SKM-1 treated with dmso at 0.1 percent for 144 hours (cell line): ENCODE measurements at regions not wholly inside any gene's neighbourhood (a gene's known extent, or its start where the extent isn't known, plus 50 kb on each side); places are given as distances from the start of the nearest gene placed in this dataset.
"Not testable (repeated sequence)": the region's sequence is repeated elsewhere in the genome, so short reads cannot be mapped to it uniquely, and the experiment has no call there.

Experiments
- DNase-seq: peaks from one replicate; lab custom pipeline; 2025; ENCODE audit not compliant: unreplicated experiment; lab: John Stamatoyannopoulos, UW

DNA sequence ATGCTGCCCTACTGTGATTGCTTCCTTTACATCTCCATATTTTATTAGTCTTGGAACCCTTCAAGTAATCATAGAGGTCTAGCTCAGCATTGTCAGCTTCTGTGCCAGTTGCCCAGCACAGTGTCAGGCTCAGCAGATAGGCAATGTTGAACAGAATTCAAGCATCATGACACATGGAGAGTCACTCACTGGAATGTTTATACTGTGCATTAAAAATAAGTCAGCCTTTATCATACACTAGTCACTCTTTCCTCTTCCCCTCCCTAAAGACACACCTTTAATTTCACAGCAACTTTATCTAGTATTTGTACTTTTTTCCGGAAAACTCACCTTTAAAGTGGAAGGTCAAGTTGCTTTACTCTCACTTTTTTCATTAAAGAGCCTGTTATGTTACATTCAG lies 253.8 kb upstream of the CDH11 start:
- no peak for DNase-seq

DNA sequence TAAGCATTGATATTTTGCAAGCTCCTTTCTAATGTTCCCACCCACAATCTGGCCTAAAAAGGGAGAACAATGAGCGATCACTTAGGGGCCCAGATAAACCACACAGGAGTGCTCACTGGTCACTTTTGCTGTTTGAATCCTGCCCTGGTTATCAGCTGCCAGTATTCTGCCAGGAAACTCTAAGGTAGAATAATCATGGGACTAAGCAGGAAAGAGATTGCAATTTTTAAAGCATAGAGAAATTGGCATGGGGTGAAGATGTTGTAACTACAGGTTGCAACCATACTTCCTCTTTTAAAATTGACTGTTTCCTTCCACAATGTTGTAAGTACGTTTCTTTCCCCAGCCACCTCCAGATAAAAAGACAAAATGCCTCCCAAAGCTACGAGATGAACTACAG lies 251.2 kb upstream of the CDH11 start:
- DNase-seq: peak; percentile 89

DNA sequence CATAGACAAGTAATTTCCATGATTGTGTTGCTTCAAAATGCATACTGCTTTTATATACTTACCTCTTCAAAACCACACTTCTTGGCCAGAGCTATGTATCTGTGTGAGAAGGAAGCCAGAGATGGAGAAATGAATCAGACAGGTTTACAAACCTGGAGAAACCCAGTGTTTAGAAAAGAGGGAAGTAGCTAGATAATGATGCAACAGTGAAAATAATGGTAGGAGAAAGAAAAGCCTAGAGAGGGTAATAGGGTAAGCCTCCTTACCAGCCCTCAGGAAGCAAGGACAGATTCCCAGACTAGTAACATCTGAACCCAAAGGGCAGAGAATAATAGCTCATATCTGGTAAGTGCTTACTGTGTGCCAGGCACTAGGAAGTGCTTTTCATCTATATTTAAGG lies 250.3 kb upstream of the CDH11 start:
- peak; percentile 72 for DNase-seq

DNA sequence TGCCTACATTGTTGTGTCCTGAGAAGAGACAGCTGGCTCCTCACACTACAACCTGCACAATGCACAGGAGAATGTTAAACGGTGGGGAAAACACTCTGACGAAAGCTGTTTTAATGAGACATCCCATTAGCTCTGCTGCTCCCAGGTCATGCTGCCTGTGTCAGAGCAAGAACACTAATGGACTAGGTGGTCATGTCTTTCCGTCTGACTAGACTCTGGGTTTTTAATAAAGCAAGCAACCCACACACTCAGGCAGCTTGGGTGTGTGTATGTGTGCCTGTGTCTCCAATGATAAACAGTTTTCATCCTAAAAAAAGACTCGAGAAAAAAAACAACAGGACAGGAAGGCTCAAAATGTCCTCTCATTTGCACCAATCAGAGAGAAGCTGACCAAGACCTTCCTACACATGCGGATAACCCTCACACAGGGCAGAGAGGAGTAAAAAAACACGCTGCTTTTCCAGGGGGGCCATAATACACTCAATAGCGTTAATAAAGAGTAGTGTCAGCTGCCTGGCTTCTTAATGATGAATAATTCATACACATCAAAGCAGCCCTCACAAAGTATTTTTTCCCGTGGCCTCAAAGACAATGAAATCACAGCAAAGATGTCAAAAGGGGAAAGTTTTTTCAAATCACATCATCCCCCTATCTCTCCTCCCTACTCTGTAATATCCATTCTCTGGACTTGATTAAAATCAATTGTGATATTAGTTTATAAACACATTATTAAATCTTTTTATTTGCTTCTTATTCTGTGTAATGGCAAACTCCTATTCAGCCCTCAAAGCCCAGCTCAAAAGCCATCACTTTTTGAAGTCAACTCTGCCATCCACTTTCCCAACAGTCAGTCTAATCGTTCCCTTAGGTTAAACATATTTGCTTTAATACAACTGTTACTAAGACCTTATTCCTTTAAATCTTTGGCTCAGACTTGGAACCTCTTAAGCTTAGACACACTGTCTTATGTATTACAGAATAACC lies 244.2 kb upstream of the CDH11 start:
- no peak for DNase-seq

DNA sequence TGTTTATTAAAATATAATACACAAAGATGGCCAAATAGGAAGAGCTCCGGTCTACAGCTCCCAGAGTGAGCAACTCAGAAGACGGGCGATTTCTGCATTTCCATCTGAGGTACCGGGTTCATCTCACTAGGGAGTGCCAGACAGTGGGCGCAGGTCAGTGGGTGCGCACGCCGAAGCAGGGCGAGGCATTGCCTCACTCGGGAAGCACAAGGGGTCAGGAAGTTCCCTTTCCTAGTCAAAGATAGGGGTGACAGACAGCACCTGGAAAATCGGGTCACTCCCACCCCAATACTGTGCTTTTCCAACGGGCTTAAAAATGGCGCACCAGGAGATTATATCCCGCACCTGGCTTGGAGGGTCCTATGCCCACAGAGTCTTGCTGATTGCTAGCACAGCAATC lies 234.9 kb upstream of the CDH11 start:
- DNase-seq: not testable (repeated sequence)

DNA sequence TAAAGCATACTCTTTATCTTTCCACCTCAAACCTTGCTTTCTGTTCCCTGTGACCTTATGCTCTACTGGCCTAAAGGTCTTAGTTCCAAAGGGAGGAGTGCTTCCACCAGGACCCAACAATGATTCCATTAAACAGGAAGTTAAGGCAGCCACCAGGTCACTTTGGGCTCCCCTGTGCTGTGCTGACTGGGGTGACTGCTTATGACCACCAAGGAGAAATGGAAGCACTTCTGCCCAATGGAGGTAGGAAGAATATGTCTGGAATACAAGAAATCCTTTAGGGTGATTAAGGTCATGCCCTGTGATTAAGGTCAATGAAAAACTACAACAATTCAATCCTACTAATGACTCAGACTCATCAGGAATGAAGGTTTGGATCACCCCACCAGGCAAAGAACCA lies 233.8 kb upstream of the CDH11 start:
- DNase-seq: no peak

DNA sequence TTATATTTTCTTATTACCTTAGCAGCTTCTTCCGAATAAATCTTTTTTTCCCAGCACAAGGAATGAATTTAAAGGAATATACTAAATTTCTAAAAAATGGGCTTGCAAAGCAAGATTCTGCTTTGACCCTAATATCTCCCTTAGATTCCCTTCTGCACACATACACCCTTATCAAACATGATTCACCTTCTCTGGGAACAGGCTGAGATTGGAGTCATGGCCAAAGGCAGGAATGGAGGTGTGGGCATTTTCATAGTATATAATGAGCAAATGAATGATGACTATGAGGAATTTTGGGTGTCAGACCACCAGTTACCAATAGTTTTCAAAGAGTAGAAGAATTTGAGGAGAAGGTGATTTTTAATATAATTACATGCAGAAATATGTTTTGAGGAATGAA lies 231.3 kb upstream of the CDH11 start:
- DNase-seq: no peak

DNA sequence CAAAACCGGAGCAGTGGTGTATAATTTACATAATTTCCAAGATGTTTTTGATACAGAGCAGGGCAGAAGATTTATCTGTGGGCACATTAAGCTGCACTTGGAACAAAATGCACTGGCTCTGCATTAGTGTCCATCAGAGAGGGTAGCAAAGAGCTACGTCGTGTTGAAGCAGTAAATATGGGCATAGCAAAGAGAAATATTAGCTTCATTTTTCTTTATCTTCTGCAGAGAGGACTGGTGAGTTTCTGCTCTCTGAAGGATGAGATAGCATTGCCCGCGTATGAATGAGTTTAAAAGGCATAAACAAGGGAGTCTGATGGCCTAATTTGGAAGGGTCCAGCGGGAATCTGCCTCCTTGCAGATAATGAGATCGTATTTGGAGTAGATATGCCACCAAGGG lies 227.8 kb upstream of the CDH11 start:
- no peak for DNase-seq

DNA sequence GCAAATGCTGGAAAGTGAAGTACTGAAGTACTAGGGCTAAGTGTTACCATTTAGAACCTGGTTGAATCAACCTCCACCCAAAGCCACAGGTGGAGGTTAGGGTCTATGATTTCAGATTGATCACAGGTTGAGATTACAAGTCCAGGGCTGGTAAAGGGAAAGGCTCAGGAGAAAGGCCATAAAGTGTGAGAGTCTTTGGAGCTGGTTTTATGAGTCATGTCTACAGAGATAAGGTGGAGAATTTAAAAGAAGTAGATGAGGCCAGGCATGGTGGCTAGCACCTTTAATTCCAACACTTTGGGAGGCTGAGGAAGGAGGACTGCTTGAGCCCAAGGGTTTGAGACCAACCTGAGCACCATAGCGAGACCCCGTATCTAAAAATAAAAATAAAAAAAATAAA lies 221.7 kb upstream of the CDH11 start:
- DNase-seq: no peak

DNA sequence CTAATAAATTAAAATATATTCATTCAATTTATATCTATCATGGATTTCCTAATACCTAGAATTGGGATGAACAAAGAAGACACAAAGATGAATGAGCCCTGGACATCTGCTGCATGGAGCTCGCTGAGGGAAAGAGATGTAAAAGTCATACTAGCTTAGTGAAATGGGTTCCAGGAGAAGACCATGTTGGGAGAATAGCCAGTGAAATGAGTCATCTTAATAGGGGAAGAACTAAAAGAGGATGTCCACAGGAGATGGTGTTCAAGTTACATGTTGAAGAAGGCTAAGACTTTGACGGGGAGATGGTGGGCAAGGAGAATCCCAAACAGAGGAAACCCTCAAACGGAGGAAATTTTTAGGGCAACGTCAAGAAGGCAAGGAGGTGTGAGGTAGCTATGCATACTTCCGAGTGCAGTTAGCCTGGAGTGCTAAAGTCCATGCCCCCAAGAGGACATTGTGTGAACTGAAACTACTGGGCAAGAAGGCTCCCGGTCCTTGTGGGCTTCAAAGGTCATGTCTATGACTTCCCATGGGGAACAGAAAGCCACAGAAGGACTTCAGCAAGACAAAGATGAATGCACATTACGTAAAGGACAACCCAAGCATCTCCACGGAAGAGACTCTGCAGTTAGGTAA lies 220.5 kb upstream of the CDH11 start:
- peak; percentile 17 for DNase-seq

DNA sequence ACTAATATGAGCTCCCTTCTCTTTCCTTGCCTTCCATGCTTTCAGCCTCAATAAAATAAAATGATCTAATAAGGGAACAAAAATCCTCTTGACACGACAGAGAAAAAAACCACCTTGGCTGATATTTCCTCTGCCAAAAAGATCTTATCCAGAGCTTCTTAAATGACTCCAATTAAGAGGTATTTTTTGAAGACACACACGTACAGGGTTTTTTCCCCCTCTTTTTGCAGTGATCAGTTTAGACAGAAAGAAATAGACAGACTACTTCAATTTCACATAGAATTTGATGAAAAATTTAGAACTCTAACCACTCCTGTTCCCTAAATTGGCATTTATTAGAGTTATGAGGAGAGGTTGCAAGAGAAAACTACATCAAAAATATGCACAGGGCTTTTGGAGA lies 217.2 kb upstream of the CDH11 start:
- DNase-seq: no peak

DNA sequence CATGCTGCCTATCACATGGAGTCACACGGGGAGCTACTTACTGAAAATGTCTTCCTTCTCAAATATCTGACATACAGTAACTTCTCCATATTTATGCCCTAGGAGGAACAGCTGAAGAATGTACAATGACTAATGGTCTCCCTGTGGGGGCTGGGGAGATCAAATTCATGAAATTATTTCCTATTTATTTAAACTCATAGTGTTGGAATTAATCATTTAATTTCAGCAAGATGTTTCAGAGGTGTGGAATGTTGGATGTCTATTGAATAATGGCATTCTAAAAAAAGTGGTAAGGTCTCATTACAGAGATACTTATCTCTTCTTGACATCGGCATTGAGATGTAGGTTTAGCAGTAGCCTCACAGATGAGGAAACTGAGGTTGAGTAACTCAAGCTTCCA lies 214.3 kb upstream of the CDH11 start:
- no peak for DNase-seq

DNA sequence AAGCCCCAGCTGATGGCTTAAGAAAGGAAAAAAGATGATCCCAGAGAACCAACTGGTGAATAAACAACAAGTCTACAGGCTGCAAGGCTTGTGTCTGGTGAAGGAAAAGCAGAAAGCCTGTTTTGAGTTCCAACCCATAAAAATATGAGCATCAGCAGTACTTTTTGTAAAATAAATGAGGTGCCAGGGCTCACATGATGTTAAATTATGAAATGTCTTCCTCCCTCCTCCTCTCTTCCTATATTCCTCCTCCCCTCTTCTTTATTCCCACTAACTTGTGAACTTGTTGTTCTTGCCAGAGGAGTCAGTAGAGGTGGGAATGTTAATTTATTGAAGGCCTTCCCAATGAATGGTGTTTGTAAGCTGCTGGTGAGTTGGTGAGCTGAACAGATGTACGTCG lies 212.2 kb upstream of the CDH11 start:
- no peak for DNase-seq

DNA sequence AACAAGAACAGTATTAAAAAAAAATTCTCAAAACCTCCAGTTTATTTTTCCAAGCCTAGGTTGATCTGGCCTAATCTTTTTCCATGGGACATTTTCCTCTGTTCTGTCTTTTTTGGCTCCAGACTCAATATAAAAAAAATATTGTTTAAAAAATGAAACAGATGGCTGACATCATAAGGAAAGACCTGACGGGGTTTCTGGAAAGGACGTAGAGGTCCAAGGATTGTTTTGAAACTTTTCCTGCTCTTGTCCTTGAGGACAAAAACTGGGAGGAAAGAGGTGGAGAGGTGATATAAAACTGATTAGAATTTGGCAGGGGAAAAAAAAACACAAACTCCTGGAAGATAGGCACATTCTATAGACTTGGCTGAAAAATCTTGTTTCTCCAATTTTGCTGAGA lies 211.4 kb upstream of the CDH11 start:
- DNase-seq: no peak

DNA sequence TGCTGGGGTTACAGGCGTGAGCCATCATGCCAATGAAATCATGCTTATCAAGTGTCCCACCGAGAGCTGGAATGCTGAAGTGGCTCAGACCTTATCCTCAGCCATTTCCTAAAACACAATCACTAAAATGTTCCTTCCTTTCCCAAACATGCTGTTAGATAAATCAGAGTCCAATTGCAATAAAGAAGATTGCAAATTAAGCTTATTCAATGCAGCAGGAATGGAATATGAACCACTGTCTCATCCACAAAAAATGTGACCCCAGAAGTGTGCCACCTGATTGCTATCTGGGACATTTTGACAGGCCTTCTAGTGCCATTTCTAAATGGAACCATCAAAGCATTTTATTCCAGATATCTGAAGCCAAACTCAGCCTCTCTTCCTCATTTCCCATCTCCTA lies 205.5 kb upstream of the CDH11 start:
- no peak for DNase-seq

DNA sequence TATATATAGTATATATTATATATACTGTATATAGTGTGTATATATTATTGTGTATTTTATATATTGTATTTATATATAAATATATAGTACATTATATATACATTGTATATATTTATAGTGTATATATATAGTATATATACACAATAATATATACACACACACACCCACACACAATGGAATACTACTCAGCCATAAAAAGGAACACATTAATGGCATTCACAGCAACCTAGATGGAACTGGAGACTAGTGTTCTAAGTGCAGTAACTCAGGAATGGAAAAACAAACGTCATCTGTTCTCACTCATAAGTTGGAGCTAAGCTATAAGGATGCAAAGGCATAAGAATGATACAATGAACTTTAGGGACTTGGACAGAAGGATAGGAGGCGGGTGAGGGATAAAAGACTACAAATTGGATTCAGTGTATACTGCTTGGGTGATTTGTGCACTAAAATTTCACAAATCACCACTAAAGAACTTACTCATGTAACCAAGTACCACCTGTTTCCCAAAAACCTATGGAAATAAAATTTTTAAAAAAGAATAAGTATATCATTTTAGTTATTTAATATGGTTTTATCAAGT lies 201.9 kb upstream of the CDH11 start:
- peak; percentile 40 for DNase-seq

DNA sequence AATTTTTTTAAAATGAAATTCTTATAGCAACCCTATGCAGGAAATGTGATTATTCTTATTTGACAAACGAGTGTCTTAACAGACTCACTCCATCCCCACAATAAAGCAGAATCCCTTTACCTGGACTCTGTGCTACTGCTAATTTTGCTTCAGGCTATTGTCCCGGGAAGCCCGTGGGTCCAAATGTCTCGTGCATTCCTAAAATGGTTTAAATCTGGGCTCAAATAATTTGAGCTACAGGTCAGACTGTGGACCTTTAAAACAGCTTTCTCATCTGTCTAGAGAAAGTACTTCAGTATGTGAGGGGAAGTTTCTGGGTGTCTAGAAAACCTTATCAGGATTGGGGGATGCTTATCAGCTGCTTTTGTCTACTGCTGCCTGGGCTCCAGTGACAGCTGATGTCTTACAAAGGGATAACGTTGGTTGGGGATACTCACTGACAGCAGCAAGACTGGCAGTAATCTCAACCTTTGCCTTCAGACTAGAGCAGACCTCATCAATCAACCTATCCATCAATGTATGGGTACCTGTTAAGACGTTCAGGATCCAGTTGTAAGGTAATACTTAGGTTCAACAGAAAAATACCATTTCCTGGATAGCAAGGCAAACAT lies 197.9 kb upstream of the CDH11 start:
- DNase-seq: no peak

DNA sequence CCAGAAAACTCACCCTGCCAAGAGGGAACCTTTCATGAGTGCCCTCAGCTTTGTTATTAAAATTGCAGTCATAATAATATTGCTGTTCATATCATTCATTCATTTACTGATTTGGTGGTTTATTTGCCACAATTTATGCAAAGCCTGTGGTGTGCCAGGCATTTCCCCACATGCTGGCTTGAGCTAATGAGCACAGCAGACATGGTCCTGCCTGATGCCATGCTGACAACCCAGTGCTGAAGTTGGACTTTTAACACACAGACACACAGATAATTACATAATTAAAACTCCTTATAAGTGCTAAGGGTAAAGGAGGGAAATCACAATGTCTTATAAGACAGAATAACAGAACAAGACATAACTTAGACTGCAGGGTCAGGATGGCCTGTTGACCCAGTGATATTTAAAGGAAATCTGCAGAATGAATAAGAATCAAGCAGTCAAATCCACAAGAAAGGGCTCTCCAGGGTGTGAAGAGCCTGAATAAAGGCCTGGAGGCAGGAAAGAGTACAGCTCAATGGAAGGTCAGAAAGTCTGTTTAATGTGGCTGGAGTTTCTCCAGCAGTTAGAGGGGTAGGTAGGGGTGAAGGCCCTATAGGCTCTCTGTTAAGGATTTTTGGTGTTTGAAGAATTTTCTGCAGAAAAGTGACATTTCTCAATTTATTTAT lies 196.9 kb upstream of the CDH11 start:
- DNase-seq: no peak

DNA sequence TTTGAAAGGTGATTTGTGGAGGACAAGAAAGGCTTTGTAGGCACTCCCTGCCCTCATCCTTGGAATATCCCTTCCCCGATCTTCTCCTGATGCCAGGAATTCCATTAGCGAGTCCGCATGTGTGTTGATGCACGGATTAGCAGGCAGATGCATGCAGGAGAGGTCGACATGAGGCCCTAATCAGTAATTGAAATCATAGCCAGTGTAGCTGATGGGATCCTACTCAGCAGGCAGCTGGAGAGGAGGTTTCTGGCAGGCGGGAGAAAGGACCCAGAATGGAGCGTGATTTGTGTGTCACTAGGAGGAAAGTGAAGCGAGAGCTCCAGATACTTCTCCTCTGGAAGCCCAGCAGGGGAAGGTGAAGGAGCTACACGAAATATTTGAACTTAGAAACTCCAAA lies 196.3 kb upstream of the CDH11 start:
- DNase-seq: no peak

DNA sequence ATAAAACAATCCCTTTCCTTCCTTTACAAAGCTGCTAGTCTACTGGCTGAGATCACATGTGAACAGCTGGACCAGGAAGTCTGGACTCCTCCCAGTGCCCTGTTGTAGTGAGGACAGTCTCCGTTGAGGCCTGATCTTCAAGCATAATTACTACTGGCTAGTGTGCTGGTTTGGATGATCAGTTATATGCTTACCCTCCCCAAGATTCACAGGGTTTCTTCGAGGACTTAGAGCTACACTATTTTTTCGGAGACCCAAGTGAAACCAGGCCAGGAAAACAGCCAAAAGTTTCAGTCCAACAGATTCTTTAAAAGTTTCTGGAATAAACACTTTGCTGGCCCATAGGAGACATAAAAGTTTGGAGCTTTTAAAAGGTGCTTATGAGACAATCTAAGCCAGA lies 194.9 kb upstream of the CDH11 start:
- DNase-seq: no peak

DNA sequence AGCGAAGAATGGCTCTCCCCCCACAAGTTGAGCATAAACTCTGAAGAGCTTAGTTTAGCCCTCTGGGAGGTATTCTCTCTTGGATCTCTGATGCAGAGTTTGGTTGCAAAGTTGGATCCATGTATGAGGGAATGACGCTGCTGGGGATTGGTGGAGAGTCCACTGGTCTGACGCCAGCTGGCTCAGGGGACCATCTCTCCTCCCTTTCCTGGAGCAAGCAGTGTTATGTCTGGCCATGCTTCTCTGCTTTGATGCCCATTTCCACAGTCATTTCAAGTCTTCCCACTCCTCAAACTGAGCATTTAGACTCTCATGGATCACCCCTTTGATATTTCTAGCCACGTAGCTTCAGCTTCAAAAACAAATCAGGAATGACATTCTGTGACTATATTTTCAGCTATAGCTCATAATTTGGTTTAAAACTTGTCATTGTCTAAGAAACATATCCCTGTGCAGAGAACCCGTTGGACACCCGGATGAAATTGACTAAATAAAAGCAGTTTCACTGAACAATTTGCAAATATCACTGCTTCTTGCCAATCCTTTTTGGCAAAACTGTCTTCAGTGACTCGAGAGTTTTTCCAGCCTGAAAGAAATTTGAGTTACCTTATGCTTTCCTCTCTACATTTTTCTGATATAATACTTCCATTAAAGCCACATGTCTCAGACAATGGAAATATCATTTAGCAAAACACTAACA lies 193.4 kb upstream of the CDH11 start:
- no peak for DNase-seq
